PC-3 (cell line): ENCODE measurements at regions not wholly inside any gene's neighbourhood (a gene's known extent, or its start where the extent isn't known, plus 50 kb on each side); places are given as distances from the start of the nearest gene placed in this dataset.

Experiments used
- CTCF ChIP-seq: fragments of 300-600 bp; sonication (generic); conservative IDR thresholded peaks from 2 replicates; pipeline ENCODE4 v1.5.1; 2017; ENCODE audit warnings: antibody characterized with exemption, low read depth, mild to moderate bottlenecking, low read length
- EZH2 ChIP-seq: fragments of 300-600 bp; sonication (generic); IDR thresholded peaks from one replicate; pipeline ENCODE4 v1.6.1; 2017; ENCODE audit warnings: antibody characterized with exemption, mild to moderate bottlenecking, low read length; ENCODE audit not compliant: unreplicated experiment

- no peak for TF ChIP-seq EZH2
- TF ChIP-seq CTCF, result no peak
Measured at GRCh38 chr4:111811661-111812060, 333.6 kb upstream of the FAM241A start.
